ENCODE measurements at regions not wholly inside any gene's neighbourhood (a gene's known extent, or its start where the extent isn't known, plus 50 kb on each side); places are given as distances from the start of the nearest gene placed in this dataset.

GRCh38 chr6:4381381-4381780, 246.0 kb upstream of the ECI2 start:
- Mint-ChIP-seq H3K36me3 (ENCODE audit: low read depth) (no peaks in the 10 kb centered on the region), H3K27me3 (peaks cover 16% of the 10 kb centered on the region), H3K9me3 (peaks cover 28% of the 10 kb centered on the region), H3K27ac (no peak overlapping the region), H3K4me3 (no peak overlapping the region), H3K4me1 (no peaks in the 10 kb centered on the region)
- ATAC-seq (replicated peaks), result no peak

DNA sequence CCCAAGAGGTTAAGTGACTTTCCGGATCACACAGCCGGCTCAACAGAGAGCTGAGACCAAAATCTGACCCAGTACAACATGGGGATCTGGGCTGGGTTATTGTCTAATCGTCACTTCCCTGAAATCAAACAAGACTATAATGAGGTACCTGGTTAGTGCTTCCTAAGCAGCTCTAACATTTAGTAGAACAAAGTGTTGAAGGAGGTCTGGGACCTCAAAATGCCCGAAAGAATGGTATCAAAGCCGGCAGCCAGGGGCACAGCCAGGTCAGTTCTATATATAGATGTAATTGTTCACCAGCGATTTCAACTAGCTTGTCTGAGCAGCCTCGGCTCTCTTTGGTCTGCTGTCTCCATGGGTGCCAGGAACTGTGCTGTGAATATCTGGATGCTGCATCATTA, 245.5 kb upstream of the ECI2 start:
- Mint-ChIP-seq H3K36me3 (ENCODE audit: low read depth) (no peaks in the 10 kb centered on the region), H3K27ac (no peak overlapping the region), H3K4me3 (no peak overlapping the region), H3K27me3 (peaks cover 16% of the 10 kb centered on the region), H3K4me1 (no peaks in the 10 kb centered on the region), H3K9me3 (peaks cover 28% of the 10 kb centered on the region)
- ATAC-seq (replicated peaks), result no peak

GRCh38 chr6:4379958-4380357, 244.6 kb upstream of the ECI2 start:
- Mint-ChIP-seq H3K4me3 (no peak overlapping the region), H3K4me1 (no peaks in the 10 kb centered on the region), H3K36me3 (ENCODE audit: low read depth) (no peaks in the 10 kb centered on the region), H3K27me3 (peaks cover 16% of the 10 kb centered on the region), H3K27ac (no peak overlapping the region), H3K9me3 (peaks cover 24% of the 10 kb centered on the region)
- no peak for ATAC-seq (replicated peaks)

- Mint-ChIP-seq H3K4me1 (no peaks in the 10 kb centered on the region), H3K27me3 (peaks cover 12% of the 10 kb centered on the region), H3K9me3 (peaks cover 13% of the 10 kb centered on the region), H3K4me3 (no peak overlapping the region), H3K27ac (no peak overlapping the region), H3K36me3 (ENCODE audit: low read depth) (no peaks in the 10 kb centered on the region)
- ATAC-seq (replicated peaks), result no peak
These were observed 243.1 kb upstream of the ECI2 start for GRCh38 chr6:4378319-4378996.

GRCh38 chr6:4377603-4378002, 242.2 kb upstream of the ECI2 start:
- peaks cover 13% of the 10 kb centered on the region for H3K9me3 Mint-ChIP-seq
- H3K27me3 Mint-ChIP-seq, result peaks cover 12% of the 10 kb centered on the region
- no peak overlapping the region for H3K27ac Mint-ChIP-seq
- ATAC-seq (replicated peaks), result no peak
- H3K36me3 Mint-ChIP-seq (ENCODE audit: low read depth), result no peaks in the 10 kb centered on the region
- no peak overlapping the region for H3K4me3 Mint-ChIP-seq
- no peaks in the 10 kb centered on the region for H3K4me1 Mint-ChIP-seq

- Mint-ChIP-seq H3K36me3 (ENCODE audit: low read depth) (no peaks in the 10 kb centered on the region), H3K9me3 (no peaks in the 10 kb centered on the region), H3K4me1 (no peaks in the 10 kb centered on the region), H3K27me3 (peaks cover 8% of the 10 kb centered on the region), H3K4me3 (no peak overlapping the region), H3K27ac (no peak overlapping the region)
- ATAC-seq (replicated peaks), result no peak
These were observed 238.8 kb upstream of the ECI2 start for GRCh38 chr6:4374216-4374615.

- H3K27me3 Mint-ChIP-seq, result peaks cover 8% of the 10 kb centered on the region
- H3K27ac Mint-ChIP-seq, result no peak overlapping the region
- H3K4me3 Mint-ChIP-seq, result no peak overlapping the region
- H3K9me3 Mint-ChIP-seq, result no peaks in the 10 kb centered on the region
- H3K4me1 Mint-ChIP-seq, result no peaks in the 10 kb centered on the region
- H3K36me3 Mint-ChIP-seq (ENCODE audit: low read depth), result no peaks in the 10 kb centered on the region
- no peak for ATAC-seq (replicated peaks)
These were observed 237.5 kb upstream of the ECI2 start for GRCh38 chr6:4372866-4373265.

- Mint-ChIP-seq H3K4me3 (no peak overlapping the region), H3K27ac (no peak overlapping the region), H3K4me1 (no peaks in the 10 kb centered on the region), H3K27me3 (peaks cover 14% of the 10 kb centered on the region), H3K9me3 (no peaks in the 10 kb centered on the region), H3K36me3 (ENCODE audit: low read depth) (no peaks in the 10 kb centered on the region)
- ATAC-seq (replicated peaks), result no peak
These were observed 236.0 kb upstream of the ECI2 start for GRCh38 chr6:4371207-4371921.

DNA sequence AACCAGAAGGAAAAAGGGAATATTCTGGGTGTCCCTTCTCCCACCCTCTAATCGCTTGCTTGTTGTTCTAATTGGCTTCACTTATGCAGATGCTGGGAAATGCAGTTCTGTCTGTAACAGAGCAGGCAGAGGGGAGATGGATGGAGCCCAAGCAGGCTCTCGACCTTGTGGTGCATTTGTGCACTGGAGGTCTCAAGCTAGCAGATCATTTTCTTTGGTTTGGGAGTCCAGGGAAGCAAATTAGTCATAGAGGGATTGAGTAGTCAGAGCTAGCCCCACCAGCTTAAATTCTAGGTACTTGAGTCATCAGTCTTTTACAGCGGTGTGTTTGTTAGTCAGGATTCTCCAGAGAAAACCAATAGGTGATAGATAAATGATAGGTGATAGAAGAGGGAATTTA, 234.7 kb upstream of the ECI2 start:
- Mint-ChIP-seq H3K4me3 (no peak overlapping the region), H3K27me3 (peaks cover 14% of the 10 kb centered on the region), H3K4me1 (peaks cover under 1% of the 10 kb centered on the region), H3K36me3 (ENCODE audit: low read depth) (no peaks in the 10 kb centered on the region), H3K9me3 (no peaks in the 10 kb centered on the region), H3K27ac (no peak overlapping the region)
- no peak for ATAC-seq (replicated peaks)

DNA sequence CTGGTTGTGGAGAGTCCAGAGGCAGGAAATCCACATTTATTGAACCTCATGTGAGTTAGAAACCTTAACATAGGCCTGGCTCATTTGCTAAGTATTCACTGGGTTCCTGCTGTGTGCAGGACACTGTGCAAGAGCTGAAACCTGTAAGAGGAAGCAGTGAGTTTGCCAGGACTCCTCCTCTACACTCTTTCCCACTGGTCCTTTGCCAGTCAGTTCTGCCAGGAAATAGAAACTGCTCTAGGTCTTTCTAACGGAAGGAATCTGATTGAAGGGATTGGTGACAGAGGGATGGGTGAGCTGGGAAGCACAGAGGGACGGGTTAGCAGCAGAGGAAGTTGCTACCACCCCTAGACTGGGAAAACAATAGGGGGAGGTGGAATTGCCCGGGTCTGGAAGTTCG, 234.2 kb upstream of the ECI2 start:
- Mint-ChIP-seq H3K27ac (no peak overlapping the region), H3K9me3 (no peaks in the 10 kb centered on the region), H3K36me3 (ENCODE audit: low read depth) (no peaks in the 10 kb centered on the region), H3K4me1 (peaks cover 5% of the 10 kb centered on the region), H3K27me3 (peaks cover 14% of the 10 kb centered on the region), H3K4me3 (no peak overlapping the region)
- ATAC-seq (replicated peaks), result no peak

DNA sequence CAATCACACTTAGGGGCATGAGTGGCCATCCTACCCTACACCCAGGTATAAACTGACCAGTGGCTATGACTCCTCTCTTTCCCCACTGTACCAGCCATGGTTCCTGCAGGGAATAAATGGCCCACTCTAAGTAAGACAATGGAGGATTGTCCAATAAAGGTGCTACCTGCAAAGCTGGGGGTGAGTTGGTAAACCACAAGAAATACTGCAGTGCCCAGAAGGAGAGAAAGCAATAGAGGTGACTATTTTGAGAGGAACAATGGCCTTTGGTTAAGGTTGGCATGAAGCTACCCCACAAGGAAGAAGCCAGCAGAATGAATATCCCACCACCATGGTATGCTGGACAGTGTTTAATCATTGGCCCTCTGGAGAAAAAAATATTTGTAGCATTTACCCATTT, 233.3 kb upstream of the ECI2 start:
- Mint-ChIP-seq H3K9me3 (no peaks in the 10 kb centered on the region), H3K27me3 (peaks cover 14% of the 10 kb centered on the region), H3K4me3 (no peak overlapping the region), H3K27ac (no peak overlapping the region), H3K4me1 (peaks cover 6% of the 10 kb centered on the region), H3K36me3 (ENCODE audit: low read depth) (no peaks in the 10 kb centered on the region)
- no peak for ATAC-seq (replicated peaks)

DNA sequence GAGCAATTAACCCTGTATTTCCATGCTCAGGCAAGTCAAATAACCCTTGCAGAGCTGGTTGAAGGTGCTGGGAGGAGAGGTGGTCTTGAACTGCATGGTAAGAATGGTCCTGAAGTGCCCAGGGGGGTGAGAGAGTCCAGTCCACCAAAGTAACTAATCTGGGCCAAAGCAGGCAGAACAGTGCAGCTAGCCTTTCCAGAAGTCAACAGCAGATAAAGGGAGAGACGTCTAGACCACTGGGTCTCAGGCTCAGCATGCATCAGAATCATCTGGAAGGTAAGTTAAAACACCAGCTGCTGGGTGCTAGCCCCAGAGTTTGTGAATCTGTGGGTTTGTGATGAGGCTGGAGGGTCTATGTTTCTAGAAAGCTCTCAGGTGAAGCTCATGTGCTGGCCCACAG, 232.3 kb upstream of the ECI2 start:
- Mint-ChIP-seq H3K27ac (no peak overlapping the region), H3K9me3 (no peaks in the 10 kb centered on the region), H3K4me3 (no peak overlapping the region), H3K4me1 (peaks cover 6% of the 10 kb centered on the region), H3K27me3 (peaks cover 14% of the 10 kb centered on the region), H3K36me3 (ENCODE audit: low read depth) (no peaks in the 10 kb centered on the region)
- no peak for ATAC-seq (replicated peaks)

- Mint-ChIP-seq H3K36me3 (ENCODE audit: low read depth) (no peaks in the 10 kb centered on the region), H3K27me3 (peaks cover 14% of the 10 kb centered on the region), H3K4me1 (peaks cover 6% of the 10 kb centered on the region), H3K9me3 (no peaks in the 10 kb centered on the region), H3K27ac (no peak overlapping the region), H3K4me3 (no peak overlapping the region)
- no peak for ATAC-seq (replicated peaks)
These were observed 231.4 kb upstream of the ECI2 start for GRCh38 chr6:4366635-4367395.

DNA sequence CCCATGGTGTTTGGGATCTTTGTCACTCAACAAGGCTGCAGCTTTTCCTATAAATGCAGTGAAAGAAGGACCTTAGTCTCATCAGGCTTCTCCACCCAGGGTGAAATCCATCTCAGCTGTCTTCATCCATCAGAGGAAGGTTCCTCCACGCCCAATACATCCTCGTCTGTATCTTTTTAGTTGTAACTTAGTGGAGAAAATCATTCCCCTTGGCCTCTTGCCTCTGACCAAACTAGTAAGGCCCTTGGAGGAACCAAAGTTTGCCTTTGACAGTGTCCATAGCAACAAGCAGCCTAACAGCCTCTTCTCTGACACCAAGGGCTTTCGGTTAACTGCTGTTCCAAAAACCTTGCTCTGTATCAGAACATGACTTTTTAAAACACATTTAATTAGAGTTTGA, 230.3 kb upstream of the ECI2 start:
- no peaks in the 10 kb centered on the region for H3K9me3 Mint-ChIP-seq
- peaks cover 12% of the 10 kb centered on the region for H3K27me3 Mint-ChIP-seq
- H3K36me3 Mint-ChIP-seq (ENCODE audit: low read depth), result no peaks in the 10 kb centered on the region
- H3K4me3 Mint-ChIP-seq, result no peak overlapping the region
- no peak for ATAC-seq (replicated peaks)
- peaks cover 6% of the 10 kb centered on the region for H3K4me1 Mint-ChIP-seq
- H3K27ac Mint-ChIP-seq, result no peak overlapping the region

- Mint-ChIP-seq H3K4me1 (peaks cover 6% of the 10 kb centered on the region), H3K27me3 (peaks cover 12% of the 10 kb centered on the region), H3K36me3 (ENCODE audit: low read depth) (no peaks in the 10 kb centered on the region), H3K9me3 (no peaks in the 10 kb centered on the region), H3K4me3 (no peak overlapping the region), H3K27ac (no peak overlapping the region)
- no peak for ATAC-seq (replicated peaks)
These were observed 229.3 kb upstream of the ECI2 start for GRCh38 chr6:4364711-4365110.

Measured in activated T-helper 17 cell treated with anti-CD3 and anti-CD28 coated beads, Interleukin-2, amount 50 U/mL, for 72 hours (primary cell).